ENCODE measurements at regions not wholly inside any gene's neighbourhood (a gene's known extent, or its start where the extent isn't known, plus 50 kb on each side); places are given as distances from the start of the nearest gene placed in this dataset.
"Not testable (repeated sequence)": the region's sequence is repeated elsewhere in the genome, so short reads cannot be mapped to it uniquely, and the experiment has no call there.

- not testable (repeated sequence) for TF ChIP-seq CTCF (conservative IDR thresholded peaks at IDR 0.05 in 1 of 2, IDR thresholded peaks at IDR 0.05 in 1 of 2; ENCODE audit: extremely low read depth in 1 of 2, insufficient read depth in 1 of 2, low read depth in 1 of 2, low read length in 2 of 2); EZH2 (IDR thresholded peaks at IDR 0.05; ENCODE audit: borderline replicate concordance, low read length)
These were observed 242.7 kb upstream of the NBPF12 start for GRCh38 chr1:146695388-146695787.
